Left ventricle myocardium inferior (tissue), 1 donor: ENCODE measurements at regions not wholly inside any gene's neighbourhood (a gene's known extent, or its start where the extent isn't known, plus 50 kb on each side); places are given as distances from the start of the nearest gene placed in this dataset.

Experiments
- DNase-seq: peaks from one replicate; pipeline ENCODE4 v3.0.0-alpha.2; 2020
- H3K27ac ChIP-seq: fragments of 200-600 bp; replicated peaks from 2 replicates; pipeline ENCODE4 v1.8.0; 2021
- H3K27me3 ChIP-seq: fragments of 200-600 bp; 2 replicates; pipeline ENCODE4 v1.8.0; 2021; ENCODE audit warnings: low read depth
- H3K36me3 ChIP-seq: fragments of 200-600 bp; 2 replicates; pipeline ENCODE4 v1.8.0; 2021
- H3K4me1 ChIP-seq: fragments of 200-600 bp; 2 replicates; pipeline ENCODE4 v1.8.0; 2021
- H3K4me3 ChIP-seq: fragments of 200-600 bp; 2 replicates; pipeline ENCODE4 v1.8.0; 2021; ENCODE audit warnings: mild to moderate bottlenecking, moderate library complexity
- H3K9me3 ChIP-seq: fragments of 200-600 bp; replicated peaks from 2 replicates; pipeline ENCODE4 v1.8.0; 2021
- intact Hi-C: fragments of 100-400 bp; cut with micrococcal nuclease; formaldehyde crosslinking; loops from one replicate; pipeline ENCODE4 v1.11.0; 2022
- TF ChIP-seq, protein P1 (sequence below): fragments of 200-600 bp; IDR thresholded peaks from 2 replicates; pipeline ENCODE4 v1.8.0; 2021; ENCODE audit warnings: antibody characterized with exemption, mild to moderate bottlenecking, borderline replicate concordance
- donor health status: DM: no; HTN: yes; CAD: no; lungs with severe emphysema.

- H3K27ac ChIP-seq, result no peak overlapping the region
- DNase-seq, result no peak
- TF ChIP-seq, protein P1, sequence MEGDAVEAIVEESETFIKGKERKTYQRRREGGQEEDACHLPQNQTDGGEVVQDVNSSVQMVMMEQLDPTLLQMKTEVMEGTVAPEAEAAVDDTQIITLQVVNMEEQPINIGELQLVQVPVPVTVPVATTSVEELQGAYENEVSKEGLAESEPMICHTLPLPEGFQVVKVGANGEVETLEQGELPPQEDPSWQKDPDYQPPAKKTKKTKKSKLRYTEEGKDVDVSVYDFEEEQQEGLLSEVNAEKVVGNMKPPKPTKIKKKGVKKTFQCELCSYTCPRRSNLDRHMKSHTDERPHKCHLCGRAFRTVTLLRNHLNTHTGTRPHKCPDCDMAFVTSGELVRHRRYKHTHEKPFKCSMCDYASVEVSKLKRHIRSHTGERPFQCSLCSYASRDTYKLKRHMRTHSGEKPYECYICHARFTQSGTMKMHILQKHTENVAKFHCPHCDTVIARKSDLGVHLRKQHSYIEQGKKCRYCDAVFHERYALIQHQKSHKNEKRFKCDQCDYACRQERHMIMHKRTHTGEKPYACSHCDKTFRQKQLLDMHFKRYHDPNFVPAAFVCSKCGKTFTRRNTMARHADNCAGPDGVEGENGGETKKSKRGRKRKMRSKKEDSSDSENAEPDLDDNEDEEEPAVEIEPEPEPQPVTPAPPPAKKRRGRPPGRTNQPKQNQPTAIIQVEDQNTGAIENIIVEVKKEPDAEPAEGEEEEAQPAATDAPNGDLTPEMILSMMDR, result no peak
- no peaks in the 10 kb centered on the region for H3K4me1 ChIP-seq
- no peaks in the 10 kb centered on the region for H3K9me3 ChIP-seq
- intact Hi-C loops, result no loop called here
- peaks cover 67% of the 10 kb centered on the region for H3K27me3 ChIP-seq
- H3K36me3 ChIP-seq, result no peaks in the 10 kb centered on the region
- no peak overlapping the region for H3K4me3 ChIP-seq
These were observed 53.6 kb upstream of the SYN2 start for GRCh38 chr3:11950576-11950975.

- DNase-seq, result no peak
- intact Hi-C loops, result no loop called here
- no peak overlapping the region for H3K27ac ChIP-seq
- no peaks in the 10 kb centered on the region for H3K4me1 ChIP-seq
- H3K4me3 ChIP-seq, result no peak overlapping the region
- H3K27me3 ChIP-seq, result peaks cover 61% of the 10 kb centered on the region
- TF ChIP-seq, protein P1, result no peak
- H3K36me3 ChIP-seq, result no peaks in the 10 kb centered on the region
- no peaks in the 10 kb centered on the region for H3K9me3 ChIP-seq
These were observed 50.8 kb upstream of the SYN2 start for GRCh38 chr3:11953350-11953749.

- no peaks in the 10 kb centered on the region for H3K9me3 ChIP-seq
- no peak for DNase-seq
- no peaks in the 10 kb centered on the region for H3K4me1 ChIP-seq
- H3K36me3 ChIP-seq, result no peaks in the 10 kb centered on the region
- intact Hi-C loops, result no loop called here
- TF ChIP-seq, protein P1, result no peak
- peaks cover 57% of the 10 kb centered on the region for H3K27me3 ChIP-seq
- H3K27ac ChIP-seq, result no peak overlapping the region
- H3K4me3 ChIP-seq, result no peak overlapping the region
These were observed 50.4 kb upstream of the SYN2 start for GRCh38 chr3:11953778-11954177.

DNA sequence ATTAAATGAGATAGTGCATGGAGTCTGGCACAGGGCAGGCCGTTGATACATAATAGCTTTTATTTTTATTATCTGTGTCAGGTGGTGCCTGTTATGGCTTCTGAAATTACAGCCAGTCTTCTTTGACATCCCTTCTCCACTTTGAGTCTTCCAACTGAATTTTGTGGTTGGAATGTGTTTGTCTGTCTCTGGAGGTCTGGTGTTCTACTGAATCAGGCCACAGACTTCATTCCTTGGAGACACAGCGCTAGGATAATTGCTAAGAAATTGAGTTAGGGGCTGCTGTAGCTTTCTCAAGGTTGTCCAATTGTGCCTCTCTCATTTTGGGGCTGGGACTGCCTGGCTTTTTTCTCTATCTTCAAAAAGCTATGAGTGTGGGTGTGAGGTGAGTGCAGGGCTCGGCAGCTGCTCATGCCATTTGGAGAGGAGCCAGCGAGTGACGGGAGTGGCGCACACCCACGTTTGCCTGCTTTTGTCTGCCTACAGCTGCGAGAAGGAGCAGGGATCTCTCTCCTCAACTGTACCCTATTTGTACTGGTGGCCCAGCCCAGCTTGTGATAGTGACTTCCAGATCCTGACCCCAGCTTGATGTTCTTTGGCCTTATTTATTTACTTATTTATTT, 49.8 kb upstream of the SYN2 start:
- intact Hi-C loops, result no loop called here
- peaks cover 2% of the 10 kb centered on the region for H3K9me3 ChIP-seq
- TF ChIP-seq, protein P1, result no peak
- no peak overlapping the region for H3K4me3 ChIP-seq
- no peaks in the 10 kb centered on the region for H3K4me1 ChIP-seq
- no peak for DNase-seq
- no peak overlapping the region for H3K27ac ChIP-seq
- no peaks in the 10 kb centered on the region for H3K36me3 ChIP-seq
- H3K27me3 ChIP-seq, result peaks cover 58% of the 10 kb centered on the region
